ENCODE measurements at regions not wholly inside any gene's neighbourhood (a gene's known extent, or its start where the extent isn't known, plus 50 kb on each side); places are given as distances from the start of the nearest gene placed in this dataset.
A peak's percentile ranks its signal among the peaks of the same experiment; 100 is the strongest.
"Not testable (repeated sequence)": the region's sequence is repeated elsewhere in the genome, so short reads cannot be mapped to it uniquely, and the experiment has no call there.

DNA sequence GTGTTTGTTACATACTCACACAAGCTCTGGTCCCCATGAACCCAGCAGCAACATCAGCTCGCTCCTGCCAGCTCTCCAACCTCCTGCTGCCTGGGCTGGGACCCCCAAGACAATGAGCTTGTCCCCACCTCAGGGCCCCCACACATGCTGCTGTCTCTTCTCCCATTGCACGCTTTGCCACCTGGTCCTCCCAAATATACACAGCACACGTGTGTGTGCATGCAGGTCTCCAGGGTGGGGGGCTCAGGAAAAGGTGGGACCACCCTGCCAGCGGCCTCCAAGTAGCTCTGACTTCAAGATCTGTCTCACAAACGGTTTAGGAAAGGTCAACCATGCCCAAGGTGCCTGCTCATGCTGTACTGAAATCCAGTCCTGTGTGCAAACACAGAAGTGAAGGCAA lies 68.1 kb upstream of the CCND1 start:
- no peak for DNase-seq

DNA sequence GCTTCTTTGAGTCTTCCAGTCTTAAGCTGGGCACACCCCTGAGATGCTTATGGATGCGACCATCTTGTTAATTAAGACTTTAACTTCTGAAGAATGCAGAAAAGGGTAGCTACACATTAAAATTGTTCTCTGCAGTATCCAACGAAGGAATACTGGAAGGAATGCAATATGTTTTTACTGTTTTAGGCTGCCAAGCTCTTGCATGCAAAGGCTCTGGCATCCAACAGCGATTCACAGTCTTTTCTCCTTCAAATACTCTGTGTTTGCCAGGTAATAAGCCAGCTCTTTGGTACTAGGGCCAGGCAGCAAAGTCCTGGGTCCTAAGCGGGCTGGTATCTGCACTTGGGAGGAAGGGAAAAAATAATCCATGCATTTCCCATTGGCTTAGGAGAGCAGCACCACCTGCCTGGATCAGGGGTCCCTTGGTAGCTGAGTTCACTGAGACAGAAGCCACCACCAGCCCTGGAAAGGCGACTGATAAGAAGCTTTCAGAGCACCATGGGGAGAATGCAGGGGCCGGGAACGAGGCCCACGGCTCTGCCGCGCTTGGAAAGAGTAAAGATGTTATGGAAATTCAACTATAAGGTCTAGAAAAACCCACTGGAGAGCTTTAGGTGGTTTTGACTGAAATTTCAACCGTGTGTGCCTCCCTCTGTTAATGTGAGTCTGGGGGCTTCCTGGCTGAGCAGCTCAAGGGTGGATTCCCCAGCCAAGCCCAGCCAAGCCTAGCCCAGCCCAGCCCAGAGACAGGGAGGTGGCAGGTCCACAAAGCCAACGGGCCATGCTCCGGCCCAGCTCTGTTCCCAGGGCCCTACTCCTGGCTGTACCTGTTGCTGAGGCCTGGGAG lies 67.0 kb upstream of the CCND1 start:
- no peak for DNase-seq

DNA sequence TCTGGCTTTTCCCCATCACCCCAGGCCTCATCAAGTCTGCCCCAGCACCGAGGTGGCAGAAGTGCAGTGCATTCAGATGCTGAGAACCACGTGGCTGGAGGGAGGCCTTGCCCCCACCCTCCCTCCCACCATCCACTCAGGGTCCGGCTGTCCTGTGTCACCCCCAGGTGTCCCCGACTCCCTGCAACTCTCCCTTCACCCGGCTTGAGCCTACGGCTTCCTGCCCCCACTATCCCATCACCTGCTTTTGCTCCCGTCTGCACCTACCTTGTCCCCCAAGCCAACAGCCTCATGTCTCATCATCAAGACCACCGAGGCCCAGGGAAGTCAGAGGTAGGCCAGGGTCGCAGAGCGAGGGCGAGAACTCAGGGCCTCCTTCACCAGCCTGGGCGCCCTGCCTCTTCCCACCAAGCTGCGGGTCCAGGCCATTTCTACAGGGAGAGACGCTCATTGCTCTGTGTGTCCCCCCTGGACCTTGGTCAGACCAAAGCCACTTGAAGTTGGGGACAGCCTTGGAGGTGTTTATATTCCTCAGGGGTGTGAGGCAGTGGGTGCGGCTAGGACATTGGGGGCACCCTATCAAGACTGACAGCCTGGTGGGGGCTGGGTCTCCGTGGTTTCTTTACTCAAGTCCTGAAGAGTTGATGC lies 66.2 kb upstream of the CCND1 start:
- DNase-seq: no peak

DNA sequence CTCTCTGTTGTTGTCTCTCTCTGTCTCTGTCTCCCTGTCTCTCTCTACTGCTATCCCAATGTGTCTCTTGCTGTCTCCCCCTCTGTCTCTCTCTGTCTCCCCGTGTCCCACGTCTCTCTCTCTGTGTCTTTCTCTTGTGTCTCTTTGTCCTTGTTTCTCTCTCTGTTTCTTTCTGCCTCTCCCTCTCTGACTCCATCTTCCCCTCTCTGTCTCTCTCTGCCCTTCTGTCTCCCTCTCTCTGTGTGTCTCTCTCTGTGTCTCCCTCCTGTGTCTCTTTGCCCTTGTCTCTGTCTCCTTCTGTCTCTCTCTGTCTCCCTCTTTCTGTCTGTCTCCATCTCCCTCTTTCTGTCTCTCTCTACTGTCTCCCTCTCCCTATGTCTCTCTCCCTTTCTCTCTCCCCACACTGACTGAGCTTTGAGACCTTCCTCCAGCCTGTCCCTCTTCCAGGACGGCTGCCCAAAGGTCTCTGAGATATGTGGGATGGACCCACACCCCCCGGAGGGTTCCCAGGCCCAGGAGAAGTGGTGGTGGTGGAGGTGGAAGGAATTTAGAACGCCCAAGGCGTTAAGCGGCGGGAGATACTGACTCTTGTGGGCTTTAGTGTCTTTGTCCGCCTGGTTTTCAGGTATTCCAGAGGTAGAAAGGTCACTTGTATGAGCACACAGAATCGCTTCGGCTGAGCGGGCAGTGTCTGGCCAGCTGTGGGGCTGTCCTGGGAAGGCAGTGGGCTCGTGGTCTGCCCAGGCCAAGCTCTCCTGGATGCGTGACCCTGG lies 65.5 kb upstream of the CCND1 start:
- DNase-seq: no peak

DNA sequence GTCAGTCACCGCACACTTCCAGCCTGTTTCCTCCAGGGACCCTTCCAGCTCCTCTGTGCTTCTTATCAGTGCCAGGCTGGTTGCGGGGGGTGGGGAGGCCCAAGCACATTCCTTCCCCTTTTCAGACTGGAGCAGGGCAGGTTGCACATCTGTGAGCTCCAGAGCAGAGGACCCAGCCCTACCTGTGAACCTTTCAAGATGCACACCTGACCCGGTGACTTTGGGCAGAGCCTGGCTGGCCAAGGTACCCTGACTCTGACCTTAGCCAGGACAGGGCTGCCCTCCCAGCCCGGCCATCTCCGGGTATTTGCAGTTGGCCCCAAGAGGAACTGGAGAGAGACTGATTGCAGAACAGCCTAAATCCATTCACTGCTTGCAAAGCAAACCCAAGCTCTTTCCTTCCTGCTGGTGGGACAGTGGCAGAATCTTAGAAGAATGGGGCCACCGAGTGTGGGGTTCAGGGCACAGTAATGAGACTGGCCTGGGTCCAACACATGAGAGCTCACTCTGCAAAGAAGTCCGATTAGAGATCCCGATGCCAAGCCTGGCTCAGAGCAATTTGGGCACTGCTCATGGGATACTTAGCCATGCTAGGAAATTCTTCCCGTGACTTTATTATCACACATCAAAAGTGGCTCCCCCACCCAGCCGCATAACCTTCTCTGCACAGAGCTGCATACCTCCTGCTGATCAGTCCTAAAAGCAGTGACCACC lies 64.7 kb upstream of the CCND1 start:
- DNase-seq: no peak

DNA sequence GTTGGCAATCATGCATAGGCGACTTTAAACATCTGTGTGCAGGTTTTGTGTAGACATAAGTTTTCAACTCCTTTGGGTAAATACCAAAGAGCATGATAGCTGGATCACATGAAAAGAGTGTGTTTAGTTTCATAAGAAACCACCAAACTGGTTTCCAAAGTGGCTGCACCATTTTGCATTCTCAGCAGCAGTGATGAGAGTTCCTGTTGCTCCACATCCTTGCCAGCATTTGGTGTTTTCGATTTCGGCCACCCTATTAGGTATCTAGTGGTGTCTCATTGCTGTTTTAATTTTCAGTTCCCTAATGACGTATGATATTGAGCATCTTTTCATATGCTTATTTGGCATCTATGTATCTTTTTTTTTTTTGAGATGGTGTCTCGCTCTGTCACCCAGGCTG lies 62.8 kb upstream of the CCND1 start:
- no peak for DNase-seq

DNA sequence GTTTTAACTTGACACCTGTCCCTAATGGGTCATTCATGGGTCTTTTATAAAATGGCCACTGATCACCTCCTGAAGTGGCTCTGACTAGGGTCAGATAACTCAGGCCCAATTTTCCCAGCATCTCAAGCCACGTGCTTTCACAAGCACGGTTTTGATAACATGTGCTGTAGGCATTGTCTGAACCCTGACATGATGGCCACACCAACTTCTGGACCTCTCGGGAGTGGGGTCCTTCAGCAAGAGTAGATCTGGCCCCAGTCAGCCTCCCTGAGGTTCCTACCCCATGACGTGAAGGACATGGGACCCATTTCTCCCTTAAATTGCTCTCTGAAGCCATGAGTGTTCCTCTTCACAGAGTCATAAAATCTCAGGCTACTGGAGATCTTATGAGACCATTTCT lies 60.4 kb upstream of the CCND1 start:
- DNase-seq: no peak

DNA sequence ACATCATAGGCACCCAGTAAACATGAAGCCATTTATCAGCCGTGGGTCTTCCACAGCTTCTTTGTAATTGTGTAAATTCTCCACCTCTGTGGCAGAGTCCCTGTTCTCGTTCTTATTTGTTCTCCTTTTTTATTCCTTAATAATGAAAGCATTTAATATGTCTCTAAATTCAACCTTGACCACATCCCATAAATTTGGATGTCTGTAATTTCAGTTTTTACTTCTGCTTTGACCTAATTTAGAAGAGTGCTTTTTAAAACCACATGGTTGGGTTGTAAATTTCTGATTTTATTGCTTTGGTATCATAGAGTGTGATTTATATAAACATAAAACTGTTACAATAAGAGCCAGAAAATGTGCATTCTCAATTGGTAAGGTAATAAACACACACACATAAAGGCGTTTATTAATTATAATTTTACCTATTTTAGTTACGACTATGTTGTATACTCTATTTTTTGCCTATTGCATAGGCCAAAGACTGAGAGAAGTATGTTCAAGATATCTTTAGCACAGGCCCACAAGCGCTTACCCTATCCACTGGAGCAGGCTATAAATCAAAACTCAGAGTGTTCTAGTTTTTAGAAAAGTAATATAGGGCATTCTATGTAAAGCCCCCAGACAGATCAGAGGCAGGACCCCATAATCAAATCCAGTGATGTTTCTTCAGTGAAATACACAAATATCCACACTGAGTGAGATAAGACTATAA lies 58.0 kb upstream of the CCND1 start:
- no peak for DNase-seq

DNA sequence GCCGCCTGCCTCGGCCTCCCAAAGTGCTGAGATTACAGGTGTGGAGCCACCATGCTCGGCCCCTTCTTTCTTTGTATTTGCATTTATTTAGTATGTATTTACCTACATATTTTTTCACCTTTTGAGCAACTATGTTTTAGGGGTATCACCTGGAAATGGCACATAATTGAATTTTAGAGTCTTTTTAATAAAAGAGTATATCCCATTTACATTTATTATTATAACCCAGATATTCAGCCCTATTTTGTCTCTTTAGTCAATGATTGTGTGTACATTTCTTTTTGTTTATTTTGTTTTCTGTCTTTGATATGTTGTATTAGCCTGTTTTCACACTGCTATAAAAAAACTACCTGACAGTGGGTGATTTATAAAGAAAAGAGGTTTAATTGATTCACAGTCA lies 56.8 kb upstream of the CCND1 start:
- DNase-seq: no peak

DNA sequence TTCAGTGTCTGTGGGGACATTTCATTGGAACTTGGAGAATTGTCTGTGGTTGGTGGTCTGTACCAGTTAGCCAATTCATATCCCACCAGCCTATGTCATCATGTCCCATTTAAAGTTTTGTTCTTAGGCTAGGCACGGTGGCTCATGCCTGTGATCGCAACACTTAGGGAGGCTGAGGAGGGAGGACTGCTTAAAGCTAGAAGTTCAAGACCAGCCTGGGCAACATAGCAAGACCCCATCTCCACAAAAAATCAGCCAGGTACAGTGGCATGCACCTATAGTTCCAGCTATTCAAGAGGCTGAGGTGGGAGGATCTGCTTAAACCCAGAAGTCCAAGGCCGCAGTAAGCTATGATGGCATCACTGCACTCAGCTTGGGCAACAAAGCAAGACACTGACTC lies 55.6 kb upstream of the CCND1 start:
- DNase-seq: no peak

DNA sequence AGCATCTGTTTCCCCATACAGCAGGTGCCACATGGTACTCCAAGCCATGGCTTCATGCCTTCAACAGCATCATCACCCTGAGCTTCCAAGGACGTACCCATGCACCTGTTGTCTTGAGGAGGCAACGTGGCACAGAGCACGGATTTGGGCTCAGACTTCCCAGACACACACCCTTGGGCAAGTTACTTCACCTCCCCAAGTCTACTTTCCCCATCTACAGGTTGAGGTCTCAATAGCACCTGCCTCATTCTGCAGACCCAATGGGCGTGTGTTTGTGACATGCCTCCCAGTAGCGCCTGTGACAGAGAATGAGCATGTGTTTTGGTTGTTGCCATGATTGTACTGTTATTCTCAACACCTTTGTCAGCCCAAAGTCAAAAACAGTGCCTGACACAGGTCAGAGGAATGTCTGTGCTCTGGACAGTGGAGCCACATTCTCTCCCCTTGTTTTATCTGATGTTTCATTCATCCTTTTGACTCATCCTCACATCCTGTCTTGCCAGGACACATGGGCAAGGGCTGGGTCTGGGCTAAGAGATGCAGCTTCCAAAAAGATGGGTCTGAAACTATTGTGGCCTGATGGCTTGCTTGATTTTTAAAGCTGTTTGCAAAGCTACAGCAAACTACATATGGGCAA lies 53.4 kb upstream of the CCND1 start:
- peak; percentile 19 for DNase-seq

DNA sequence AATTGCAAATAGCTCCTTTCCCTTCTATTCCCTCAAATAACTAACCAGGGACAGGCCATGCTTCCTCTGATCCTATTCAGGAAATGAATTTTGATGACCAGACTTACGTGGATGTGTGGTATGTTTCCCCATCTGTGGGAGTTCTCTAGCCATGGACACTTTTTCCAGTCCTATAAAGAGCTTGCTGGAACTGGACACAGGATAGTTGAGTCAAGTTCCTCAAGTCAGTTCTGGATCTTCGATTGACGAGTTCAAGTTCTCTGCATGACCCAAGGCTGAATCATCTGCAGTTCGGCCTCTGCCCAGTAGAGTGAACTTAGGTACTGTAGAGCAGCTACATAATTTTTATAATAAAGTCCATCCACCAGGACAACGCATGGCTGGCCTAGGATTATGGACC lies 52.7 kb upstream of the CCND1 start:
- DNase-seq: no peak

DNA sequence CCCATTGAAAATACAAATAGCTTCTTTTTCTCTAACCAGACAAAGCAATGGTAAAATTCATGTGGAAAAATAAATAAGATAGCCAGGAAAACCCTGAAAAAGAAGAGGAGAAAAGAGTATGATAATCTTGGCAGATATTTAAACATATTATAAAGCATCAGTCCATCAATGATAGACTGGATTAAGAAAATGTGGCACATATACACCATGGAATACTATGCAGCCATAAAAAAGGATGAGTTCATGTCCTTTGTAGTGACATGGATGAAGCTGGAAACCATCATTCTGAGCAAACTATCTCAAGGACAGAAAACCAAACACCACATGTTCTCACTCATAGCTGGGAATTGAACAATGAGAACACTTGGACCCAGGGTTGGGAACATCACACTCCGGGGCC lies 50.9 kb upstream of the CCND1 start:
- DNase-seq: not testable (repeated sequence)
